ENCODE measurements at regions not wholly inside any gene's neighbourhood (a gene's known extent, or its start where the extent isn't known, plus 50 kb on each side); places are given as distances from the start of the nearest gene placed in this dataset.

- H3K27me3 ChIP-seq (ENCODE audit: control insufficient read depth, insufficient read depth, low read length, poor library complexity, severe bottlenecking) = peaks cover 6% of the 10 kb centered on the region
- DNase-seq = peak; percentile 22
- H3K27ac Mint-ChIP-seq = no peak overlapping the region
- WGBS, 2 experiments (ENCODE audit: insufficient coverage in 1 of 2, insufficient read length in 1 of 2) = 95 to 96% methylated on average over 9 to 13 of the region's 13 CpGs
- H3K9me3 ChIP-seq (ENCODE audit: control insufficient read depth, low read length) = no peaks in the 10 kb centered on the region
- H3K27me3 Mint-ChIP-seq (ENCODE audit: insufficient read depth) = peaks cover 13% of the 10 kb centered on the region
- H3K4me3 Mint-ChIP-seq = no peak overlapping the region
- H3K4me3 ChIP-seq (ENCODE audit: low read length) = no peak overlapping the region
- H3K4me1 ChIP-seq (ENCODE audit: control insufficient read depth, insufficient read depth, low read length) = no peaks in the 10 kb centered on the region
- no peak overlapping the region for H3K27ac ChIP-seq (ENCODE audit: low read depth, low read length)
- H3K36me3 Mint-ChIP-seq (ENCODE audit: low read depth) = no peaks in the 10 kb centered on the region
- no peaks in the 10 kb centered on the region for H3K36me3 ChIP-seq (ENCODE audit: control insufficient read depth, insufficient read depth, low read length)
- no peak overlapping the region for H3K9ac ChIP-seq (ENCODE audit: extremely low read depth, low read length, poor library complexity, severe bottlenecking)
- no peaks in the 10 kb centered on the region for H3K4me1 Mint-ChIP-seq
- H3K9me3 Mint-ChIP-seq = no peaks in the 10 kb centered on the region
- no peak for TF ChIP-seq CTCF (conservative IDR thresholded peaks at IDR 0.05)
Measured at GRCh38 chr16:86038926-86039310, 140.0 kb downstream of the IRF8 start.

DNA sequence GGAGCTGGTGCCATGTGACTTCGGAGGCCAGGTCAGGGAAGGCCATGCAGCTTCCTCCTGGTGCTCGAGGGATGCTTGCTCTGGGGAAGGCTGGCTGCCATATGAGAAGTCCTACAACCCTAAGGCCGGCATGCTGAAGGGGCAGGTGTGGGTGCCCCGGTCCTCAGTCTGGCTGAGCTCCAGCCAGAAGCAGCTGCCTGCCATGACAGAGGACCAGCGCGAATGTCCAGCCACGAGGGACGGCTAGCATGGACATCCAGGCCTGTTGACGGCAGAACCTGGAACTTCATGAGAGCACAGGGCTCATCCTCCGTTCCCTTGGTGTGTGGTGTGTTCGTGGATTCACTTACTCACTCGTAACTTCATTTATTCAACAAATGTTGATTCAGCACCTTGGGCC is 140.6 kb downstream of the IRF8 start:
- Mint-ChIP-seq H3K4me1 (no peaks in the 10 kb centered on the region), H3K27ac (no peak overlapping the region), H3K27me3 (ENCODE audit: insufficient read depth) (peaks cover 13% of the 10 kb centered on the region), H3K9me3 (no peaks in the 10 kb centered on the region), H3K36me3 (ENCODE audit: low read depth) (no peaks in the 10 kb centered on the region), H3K4me3 (no peak overlapping the region)
- Histone ChIP-seq H3K9me3 (ENCODE audit: control insufficient read depth, low read length) (no peaks in the 10 kb centered on the region), H3K4me1 (ENCODE audit: control insufficient read depth, insufficient read depth, low read length) (no peaks in the 10 kb centered on the region), H3K36me3 (ENCODE audit: control insufficient read depth, insufficient read depth, low read length) (no peaks in the 10 kb centered on the region), H3K27me3 (ENCODE audit: control insufficient read depth, insufficient read depth, low read length, poor library complexity, severe bottlenecking) (peaks cover 7% of the 10 kb centered on the region), H3K9ac (ENCODE audit: extremely low read depth, low read length, poor library complexity, severe bottlenecking) (no peak overlapping the region), H3K4me3 (ENCODE audit: low read length) (no peak overlapping the region), H3K27ac (ENCODE audit: low read depth, low read length) (no peak overlapping the region)
- 91 to 92% methylated on average over 6 to 11 of the region's 12 CpGs for WGBS, 2 experiments (ENCODE audit: insufficient coverage in 1 of 2, insufficient read length in 1 of 2)
- peak; percentile 43 for DNase-seq
- TF ChIP-seq CTCF (conservative IDR thresholded peaks at IDR 0.05) = no peak

DNA sequence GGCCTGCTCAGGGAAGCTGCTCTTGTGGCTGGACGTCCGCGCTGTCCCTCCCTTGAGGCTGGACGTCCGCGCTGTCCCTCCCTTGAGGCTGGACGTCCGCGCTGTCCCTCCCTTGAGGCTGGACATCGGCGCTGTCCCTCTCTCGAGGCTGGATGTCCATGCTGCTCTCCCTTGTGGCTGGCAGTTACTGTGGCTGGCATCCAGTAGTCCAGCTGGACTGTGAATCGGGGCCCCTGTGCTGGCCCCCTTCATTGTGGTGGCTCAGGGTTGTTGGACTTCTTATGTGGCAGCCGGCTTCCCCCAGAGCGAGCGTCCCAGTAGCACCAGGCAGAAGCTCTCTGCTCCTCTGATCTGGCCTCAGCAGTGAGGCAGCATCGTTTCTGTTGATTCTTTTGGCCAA is 141.5 kb downstream of the IRF8 start:
- H3K27me3 ChIP-seq (ENCODE audit: control insufficient read depth, insufficient read depth, low read length, poor library complexity, severe bottlenecking) = peaks cover 9% of the 10 kb centered on the region

More for the DNA sequence above, 141.5 kb downstream of the IRF8 start:
- no peaks in the 10 kb centered on the region for H3K36me3 ChIP-seq (ENCODE audit: control insufficient read depth, insufficient read depth, low read length)
- Mint-ChIP-seq H3K27me3 (ENCODE audit: insufficient read depth) (peaks cover 13% of the 10 kb centered on the region), H3K9me3 (no peaks in the 10 kb centered on the region), H3K36me3 (ENCODE audit: low read depth) (no peaks in the 10 kb centered on the region), H3K4me3 (no peak overlapping the region), H3K27ac (no peak overlapping the region), H3K4me1 (peaks cover under 1% of the 10 kb centered on the region)
- no peak overlapping the region for H3K4me3 ChIP-seq (ENCODE audit: low read length)
- no peaks in the 10 kb centered on the region for H3K9me3 ChIP-seq (ENCODE audit: control insufficient read depth, low read length)
- peak; percentile 28 for DNase-seq
- H3K4me1 ChIP-seq (ENCODE audit: control insufficient read depth, insufficient read depth, low read length) = no peaks in the 10 kb centered on the region
- 88 to 90% methylated on average over 8 to 17 of the region's 17 CpGs for WGBS, 2 experiments (ENCODE audit: insufficient coverage in 1 of 2, insufficient read length in 1 of 2)
- H3K9ac ChIP-seq (ENCODE audit: extremely low read depth, low read length, poor library complexity, severe bottlenecking) = no peak overlapping the region
- no peak for TF ChIP-seq CTCF (conservative IDR thresholded peaks at IDR 0.05)
- H3K27ac ChIP-seq (ENCODE audit: low read depth, low read length) = no peak overlapping the region

All from endodermal cell (in vitro differentiated cells).